Right cardiac atrium (tissue), 5 donors: ENCODE measurements at regions not wholly inside any gene's neighbourhood (a gene's known extent, or its start where the extent isn't known, plus 50 kb on each side); places are given as distances from the start of the nearest gene placed in this dataset.

Experiments
- ATAC-seq, 2 donors: fragments of 200-7000 bp; cut with Tn5 transposase; one replicate each; pipeline versions ENCODE4 v1.8.0 to v1.9.1; 2020; ENCODE audit warnings: moderate library complexity in 2 of 2, mild to moderate bottlenecking in 1 of 2
- DNase-seq, 3 donors: peaks; one replicate each; pipeline ENCODE4 v3.0.0-alpha.2; 2020
- H3K27ac ChIP-seq: one replicate; pipeline ENCODE4 v1.5.1; 2013; ENCODE audit warnings: mild to moderate bottlenecking, low read length, control low read depth, moderate library complexity
- H3K27me3 ChIP-seq: one replicate; pipeline ENCODE4 v1.6.1; 2013; ENCODE audit not compliant: control insufficient read depth, insufficient read depth
- H3K4me1 ChIP-seq: one replicate; pipeline ENCODE4 v1.6.1; 2013; ENCODE audit warnings: low read length; ENCODE audit not compliant: control insufficient read depth, insufficient read depth
- H3K4me3 ChIP-seq: one replicate; pipeline ENCODE4 v1.5.1; 2013; ENCODE audit warnings: low read length, control low read depth
- H3K9me3 ChIP-seq: one replicate; pipeline ENCODE4 v1.6.1; 2013; ENCODE audit warnings: low read length; ENCODE audit not compliant: control insufficient read depth
- WGBS: extraction: QIAGEN DNeasy Blood & Tissue Kit; methylation state at CpG from one replicate; pipeline ENCODE4 v1.1.7; 2013; 5-methylcytosine and 5-hydroxymethylcytosine counted together
- intact Hi-C, 4 donors: fragments of 100-400 bp; cut with DNase I; formaldehyde crosslinking; loops; one replicate each; pipeline versions ENCODE4 v1.11.0 to v1.14.0; 2022 to 2023
- donor health status: healthy with polysubstance abuse.
- donor health status: DM: no; HTN: yes; CAD: no.
- donor health status: DM: no; HTN: no; CAD: no.
- donor health status: DM: no; HTN: yes; CAD: no; lungs with severe emphysema.
- donor health status: DM: yes; HTN: yes; CAD: no.

- Histone ChIP-seq H3K27me3 (no peaks in the 10 kb centered on the region), H3K27ac (no peak overlapping the region), H3K4me3 (no peak overlapping the region), H3K4me1 (no peaks in the 10 kb centered on the region), H3K9me3 (no peaks in the 10 kb centered on the region)
- DNase-seq (no peak), ATAC-seq (no peak)
- intact Hi-C loops = no loop called here
- 91% methylated on average over 4 of the region's 4 CpGs for WGBS
These were observed 182.8 kb upstream of the AGAP1 start for GRCh38 chr2:235311044-235311443.

- DNase-seq (no peak), ATAC-seq (no peak)
- Histone ChIP-seq H3K27me3 (no peaks in the 10 kb centered on the region), H3K4me1 (no peaks in the 10 kb centered on the region), H3K27ac (no peak overlapping the region), H3K4me3 (no peak overlapping the region), H3K9me3 (no peaks in the 10 kb centered on the region)
- 54% methylated on average over 2 of the region's 2 CpGs for WGBS
- intact Hi-C loops = no loop called here
These were observed 181.3 kb upstream of the AGAP1 start for GRCh38 chr2:235312571-235312970.

- no peaks in the 10 kb centered on the region for H3K27me3 ChIP-seq
- no peak overlapping the region for H3K27ac ChIP-seq
- no peaks in the 10 kb centered on the region for H3K4me1 ChIP-seq
- ATAC-seq (no peak), DNase-seq (no peak)
- intact Hi-C loops = no loop called here
- no peak overlapping the region for H3K4me3 ChIP-seq
- no peaks in the 10 kb centered on the region for H3K9me3 ChIP-seq
- WGBS = 60% methylated on average over 11 of the region's 11 CpGs
These were observed 179.4 kb upstream of the AGAP1 start for GRCh38 chr2:235314371-235314930.

- no peak overlapping the region for H3K27ac ChIP-seq
- intact Hi-C loops = no loop called here
- no peaks in the 10 kb centered on the region for H3K27me3 ChIP-seq
- DNase-seq = no peak
- 79% methylated on average over 4 of the region's 4 CpGs for WGBS
- H3K9me3 ChIP-seq = no peaks in the 10 kb centered on the region
- H3K4me1 ChIP-seq = no peaks in the 10 kb centered on the region
- no peak for ATAC-seq
- H3K4me3 ChIP-seq = no peak overlapping the region
These were observed 174.7 kb upstream of the AGAP1 start for GRCh38 chr2:235319095-235319494.

GRCh38 chr2:235320326-235320725, 173.5 kb upstream of the AGAP1 start:
- no peaks in the 10 kb centered on the region for H3K27me3 ChIP-seq
- intact Hi-C loops = no loop called here
- 94% methylated on average over 9 of the region's 9 CpGs for WGBS

GRCh38 chr2:235324324-235324723, 169.5 kb upstream of the AGAP1 start:
- ATAC-seq = no peak

More at GRCh38 chr2:235320326-235320725, 173.5 kb upstream of the AGAP1 start:
- ATAC-seq (no peak), DNase-seq (no peak)
- no peak overlapping the region for H3K27ac ChIP-seq
- no peaks in the 10 kb centered on the region for H3K4me1 ChIP-seq
- no peaks in the 10 kb centered on the region for H3K9me3 ChIP-seq
- H3K4me3 ChIP-seq = no peak overlapping the region

GRCh38 chr2:235325151-235325550, 168.7 kb upstream of the AGAP1 start:
- whole genome bisulfite sequencing = 70% methylated on average over 6 of the region's 6 CpGs
- H3K27me3 ChIP-seq = no peaks in the 10 kb centered on the region
- ATAC-seq = no peak

More at GRCh38 chr2:235324324-235324723, 169.5 kb upstream of the AGAP1 start:
- Histone ChIP-seq H3K9me3 (no peaks in the 10 kb centered on the region), H3K27ac (no peak overlapping the region), H3K27me3 (no peaks in the 10 kb centered on the region), H3K4me1 (no peaks in the 10 kb centered on the region), H3K4me3 (no peak overlapping the region)
- intact Hi-C loops = no loop called here
- 28% methylated on average over 9 of the region's 9 CpGs for WGBS
- DNase-seq = no peak

GRCh38 chr2:235328991-235329390, 164.9 kb upstream of the AGAP1 start:
- no peaks in the 10 kb centered on the region for H3K4me1 ChIP-seq
- H3K27ac ChIP-seq = no peak overlapping the region
- 94% methylated on average over 1 of the region's 1 CpG for WGBS
- ATAC-seq = no peak
- H3K27me3 ChIP-seq = no peaks in the 10 kb centered on the region
- DNase-seq = no peak
- intact Hi-C loops = no loop called here
- H3K4me3 ChIP-seq = no peak overlapping the region
- H3K9me3 ChIP-seq = no peaks in the 10 kb centered on the region

More at GRCh38 chr2:235325151-235325550, 168.7 kb upstream of the AGAP1 start:
- no peak overlapping the region for H3K4me3 ChIP-seq
- no peaks in the 10 kb centered on the region for H3K4me1 ChIP-seq
- no peak for DNase-seq
- no peak overlapping the region for H3K27ac ChIP-seq
- intact Hi-C loops = no loop called here
- H3K9me3 ChIP-seq = no peaks in the 10 kb centered on the region

- intact Hi-C loops = no loop called here
- 63% methylated on average over 11 of the region's 11 CpGs for WGBS
- H3K27me3 ChIP-seq = no peaks in the 10 kb centered on the region
- DNase-seq = no peak
- H3K4me1 ChIP-seq = no peaks in the 10 kb centered on the region
- H3K4me3 ChIP-seq = no peak overlapping the region
- no peaks in the 10 kb centered on the region for H3K9me3 ChIP-seq
- H3K27ac ChIP-seq = no peak overlapping the region
- no peak for ATAC-seq
These were observed 162.9 kb upstream of the AGAP1 start for GRCh38 chr2:235330775-235331451.

GRCh38 chr2:235332240-235332890, 161.5 kb upstream of the AGAP1 start:
- intact Hi-C loops = no loop called here
- Histone ChIP-seq H3K27ac (no peak overlapping the region), H3K4me1 (no peaks in the 10 kb centered on the region), H3K4me3 (no peak overlapping the region), H3K9me3 (no peaks in the 10 kb centered on the region), H3K27me3 (no peaks in the 10 kb centered on the region)
- no peak for ATAC-seq
- no peak for DNase-seq
- WGBS = 90% methylated on average over 5 of the region's 5 CpGs

- intact Hi-C loops = no loop called here
- H3K4me3 ChIP-seq = no peak overlapping the region
- H3K4me1 ChIP-seq = no peaks in the 10 kb centered on the region
- H3K27ac ChIP-seq = no peak overlapping the region
- no peaks in the 10 kb centered on the region for H3K9me3 ChIP-seq
- ATAC-seq = no peak
- no peak for DNase-seq
- 50% methylated on average over 5 of the region's 5 CpGs for WGBS
- no peaks in the 10 kb centered on the region for H3K27me3 ChIP-seq
These were observed 160.8 kb upstream of the AGAP1 start for GRCh38 chr2:235333076-235333475.
